GM19372 (cell line): ENCODE measurements at regions not wholly inside any gene's neighbourhood (a gene's known extent, or its start where the extent isn't known, plus 50 kb on each side); places are given as distances from the start of the nearest gene placed in this dataset.
"Not testable (repeated sequence)": the region's sequence is repeated elsewhere in the genome, so short reads cannot be mapped to it uniquely, and the experiment has no call there.

Source experiments
- ATAC-seq: cut with Tn5 transposase; IDR thresholded peaks from one replicate; pipeline ENCODE4 v1.9.1; 2021; ENCODE audit warnings: mild to moderate bottlenecking, low read depth, moderate library complexity; ENCODE audit not compliant: unreplicated experiment

DNA sequence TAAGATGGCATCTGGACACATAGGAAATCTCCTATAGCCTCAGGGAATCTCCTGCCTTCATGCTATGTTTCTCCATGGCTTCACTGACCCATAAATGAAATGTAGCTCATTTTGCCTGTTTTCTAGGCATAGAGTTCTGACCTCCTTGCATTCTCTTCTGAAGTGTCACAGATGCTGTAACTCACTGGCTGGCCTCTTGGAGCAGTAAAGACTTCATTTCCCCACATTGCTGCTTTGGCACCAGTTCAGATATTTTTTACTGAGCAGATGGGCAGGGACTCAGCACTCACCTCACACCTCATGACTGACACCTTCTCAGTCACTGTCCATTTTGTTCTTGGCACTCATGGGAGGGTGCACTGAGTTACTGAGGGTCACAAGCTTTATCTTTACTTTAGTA is 286.7 kb upstream of the TGFBR2 start:
- ATAC-seq, result peak; percentile 93

DNA sequence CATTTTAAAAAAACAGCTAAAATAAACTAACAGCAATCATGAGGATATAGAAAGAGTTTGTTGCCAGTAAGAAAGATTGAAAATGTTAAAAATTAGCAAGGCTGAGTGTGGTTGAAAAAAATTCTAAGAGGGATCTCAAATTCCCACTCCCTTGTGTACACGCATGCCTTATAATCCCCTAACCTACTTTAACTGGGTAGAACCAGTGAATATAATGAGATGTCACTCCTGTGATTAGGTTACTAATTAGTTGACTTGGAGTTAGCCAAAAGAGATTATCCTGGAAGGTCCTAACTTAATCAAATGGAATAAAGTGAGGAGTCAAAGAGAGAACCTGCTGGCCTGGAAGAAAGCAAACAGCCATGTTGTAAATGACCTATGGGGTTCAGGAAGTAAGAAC is 286.0 kb upstream of the TGFBR2 start:
- ATAC-seq, result no peak

DNA sequence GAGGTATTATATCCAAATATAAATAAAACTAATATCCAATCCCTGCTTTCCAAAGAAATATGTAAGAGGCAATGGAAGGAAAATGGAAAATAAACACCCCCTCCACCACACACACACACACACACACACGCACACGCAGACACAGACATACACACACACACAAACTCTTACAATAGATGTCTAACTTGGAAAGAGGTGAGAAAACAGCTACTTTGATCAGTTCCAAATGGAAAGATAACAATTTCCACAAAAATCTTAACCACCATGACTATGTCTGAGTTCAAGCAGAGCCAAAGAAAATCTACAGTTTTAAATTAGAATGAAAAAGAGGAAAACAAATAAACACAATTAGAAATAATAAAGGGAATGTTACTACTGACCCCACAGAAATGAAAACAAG is 285.3 kb upstream of the TGFBR2 start:
- no peak for ATAC-seq

DNA sequence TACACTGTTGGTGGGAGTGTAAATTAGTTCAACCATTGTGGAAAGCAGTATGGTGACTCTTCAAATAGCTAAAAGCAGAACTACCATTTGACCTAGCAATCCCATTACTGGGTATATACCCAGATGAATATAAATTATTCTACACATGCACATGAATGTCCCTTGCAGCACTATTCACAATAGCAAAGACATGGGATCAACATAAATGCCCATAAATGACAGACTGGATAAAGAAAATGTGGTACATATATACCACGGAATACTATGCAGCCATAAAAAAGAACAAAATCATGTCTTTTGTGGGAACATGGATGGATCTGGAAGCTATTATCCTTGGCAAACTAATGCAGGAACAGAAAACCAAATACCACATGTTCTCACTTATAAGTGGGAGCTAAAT is 282.8 kb upstream of the TGFBR2 start:
- not testable (repeated sequence) for ATAC-seq

DNA sequence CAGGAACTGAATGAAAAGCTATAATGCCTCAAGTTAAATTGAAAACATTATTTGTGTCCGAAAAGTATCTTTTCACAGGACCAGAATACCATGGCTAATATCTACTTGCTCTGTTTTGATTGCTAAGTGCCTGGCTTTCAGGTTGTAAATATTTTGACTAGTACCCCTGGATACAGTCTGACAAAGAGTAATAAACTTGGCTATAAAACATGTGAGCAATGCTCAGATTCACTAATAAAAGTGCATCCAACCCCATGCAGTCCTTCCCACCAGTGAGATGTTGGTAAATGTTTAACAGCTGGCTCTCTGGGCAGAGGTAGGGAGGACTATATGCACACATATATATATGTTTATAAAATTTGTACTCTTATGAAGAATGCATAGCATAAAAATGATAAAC is 281.8 kb upstream of the TGFBR2 start:
- ATAC-seq, result no peak

DNA sequence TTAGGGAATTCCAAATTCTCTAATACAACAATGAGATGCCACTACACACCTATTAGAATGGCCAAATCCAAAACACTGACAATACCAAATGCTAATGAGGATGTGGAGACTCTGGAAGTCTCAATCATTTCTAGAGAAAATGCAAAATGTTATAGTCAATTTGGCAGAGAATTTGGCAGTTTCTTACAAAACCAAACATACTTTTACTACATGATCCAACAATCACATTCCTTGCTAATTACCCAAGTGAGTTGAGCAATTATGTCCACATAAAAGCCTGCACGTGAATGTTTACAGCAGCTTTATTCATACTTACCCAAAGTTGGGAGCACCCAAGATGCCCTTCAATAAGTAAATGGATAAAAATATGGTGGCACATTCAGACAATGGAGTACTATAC is 278.4 kb upstream of the TGFBR2 start:
- not testable (repeated sequence) for ATAC-seq

DNA sequence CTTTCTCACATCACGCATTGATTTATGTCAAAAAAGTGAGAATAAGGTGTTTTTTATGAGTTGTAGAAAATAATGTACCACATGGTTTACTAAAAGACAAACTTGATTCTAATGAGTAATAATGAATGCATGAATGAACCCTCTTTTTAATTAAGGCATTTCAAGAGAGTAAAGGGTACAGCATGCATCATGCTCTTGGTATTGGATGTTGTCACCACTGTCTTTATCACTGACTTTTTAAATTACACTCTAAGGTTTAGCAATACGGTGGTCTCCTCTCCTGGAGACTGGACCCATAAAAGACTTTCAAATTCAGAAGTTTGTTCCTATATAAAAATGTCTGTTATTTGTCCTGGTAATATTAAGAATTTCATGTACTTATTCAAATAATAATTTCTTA is 277.5 kb upstream of the TGFBR2 start:
- not testable (repeated sequence) for ATAC-seq

DNA sequence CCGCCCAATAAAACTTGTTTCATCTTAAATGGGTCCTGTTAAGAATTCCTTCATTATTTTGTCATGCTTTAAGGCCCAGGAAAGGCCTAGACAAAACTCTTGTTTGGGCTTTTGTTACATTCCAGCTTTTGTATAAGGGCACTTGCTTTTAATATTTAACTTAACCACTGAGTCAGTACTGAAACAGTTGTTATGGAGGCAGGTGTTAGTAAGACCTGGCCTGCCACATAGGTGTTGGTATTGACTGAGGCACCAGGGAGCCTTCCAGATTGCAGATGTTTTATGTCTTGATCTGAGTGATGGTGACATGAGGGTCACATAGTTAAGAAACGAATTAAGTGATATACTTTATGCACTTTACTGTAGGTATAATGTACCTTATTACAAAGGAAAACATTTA is 274.9 kb upstream of the TGFBR2 start:
- ATAC-seq, result no peak

DNA sequence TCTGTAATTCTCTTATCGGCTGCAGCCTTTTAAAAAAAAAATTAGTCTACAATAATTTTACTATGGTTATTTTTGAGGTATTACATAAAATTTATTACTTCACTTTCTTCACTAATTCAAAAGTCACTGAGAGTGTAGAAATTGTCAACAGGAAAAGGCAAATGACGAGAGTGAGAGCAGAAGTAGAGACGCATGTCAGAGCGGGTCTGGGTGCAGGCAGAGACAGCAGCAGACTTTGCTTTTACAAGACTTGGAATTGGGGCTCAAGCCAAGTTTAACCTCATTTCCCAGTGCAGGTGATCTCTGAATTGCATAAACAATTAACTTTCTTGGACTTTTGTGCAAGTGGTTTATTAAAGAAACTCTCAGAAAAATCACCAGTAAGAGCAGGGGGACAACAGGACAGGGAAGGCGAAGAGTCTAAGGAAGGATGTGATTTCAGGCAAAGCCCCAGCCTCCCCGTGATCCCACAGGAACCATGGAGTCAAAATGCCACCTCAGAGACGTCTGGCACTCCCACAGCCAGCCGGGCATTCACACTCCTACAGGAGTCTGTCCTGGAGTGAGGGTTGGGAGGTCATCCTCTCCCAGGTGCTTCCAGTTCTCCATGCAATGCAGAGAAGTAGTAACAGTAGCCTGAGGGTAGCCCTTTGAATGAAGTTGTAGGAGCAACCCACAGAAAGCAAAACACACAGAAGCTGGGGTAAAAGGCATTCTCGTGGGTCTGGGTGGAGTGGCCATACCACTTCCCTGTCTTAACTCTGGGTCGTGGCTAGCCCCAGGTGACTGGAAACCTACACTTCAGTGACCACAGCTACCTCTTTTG is 274.0 kb upstream of the TGFBR2 start:
- ATAC-seq, result no peak

DNA sequence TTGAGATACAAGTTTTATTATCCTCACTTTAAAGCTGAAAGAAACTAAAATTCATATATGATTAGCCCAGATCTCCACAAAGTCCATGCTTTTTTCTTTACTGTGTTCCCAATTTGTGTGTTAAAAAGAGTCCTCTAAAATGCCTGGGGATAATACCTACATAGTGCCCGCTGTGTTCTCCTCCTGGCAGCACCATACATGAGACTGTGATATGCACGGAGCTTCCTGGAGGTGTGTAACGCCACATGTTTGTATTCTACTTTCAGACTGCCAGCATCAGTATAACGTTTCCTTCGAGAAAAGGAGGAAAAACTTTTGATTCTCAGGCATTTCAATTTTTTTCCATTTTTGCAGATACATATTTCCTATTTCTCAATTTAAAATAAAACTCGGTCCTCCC is 273.3 kb upstream of the TGFBR2 start:
- ATAC-seq, result no peak

DNA sequence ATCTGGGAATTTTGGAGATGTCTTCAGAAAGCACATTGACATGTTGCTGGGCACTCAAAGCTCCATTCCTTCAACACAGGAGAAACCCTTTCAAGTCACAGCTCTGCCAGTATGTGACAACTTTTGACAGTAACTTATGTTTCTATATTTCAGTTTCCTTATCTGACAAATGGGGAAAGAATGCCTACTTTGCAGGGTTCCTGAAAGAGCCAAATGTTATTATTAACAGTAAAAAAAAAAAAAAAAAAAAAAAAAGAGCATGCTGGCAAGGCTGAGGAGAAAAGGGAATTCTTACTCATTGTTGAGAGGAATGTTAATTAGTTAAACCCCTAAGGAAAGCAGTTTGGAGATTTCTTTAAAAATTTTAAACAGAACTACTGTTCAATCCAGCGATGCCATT is 272.5 kb upstream of the TGFBR2 start:
- ATAC-seq, result no peak

DNA sequence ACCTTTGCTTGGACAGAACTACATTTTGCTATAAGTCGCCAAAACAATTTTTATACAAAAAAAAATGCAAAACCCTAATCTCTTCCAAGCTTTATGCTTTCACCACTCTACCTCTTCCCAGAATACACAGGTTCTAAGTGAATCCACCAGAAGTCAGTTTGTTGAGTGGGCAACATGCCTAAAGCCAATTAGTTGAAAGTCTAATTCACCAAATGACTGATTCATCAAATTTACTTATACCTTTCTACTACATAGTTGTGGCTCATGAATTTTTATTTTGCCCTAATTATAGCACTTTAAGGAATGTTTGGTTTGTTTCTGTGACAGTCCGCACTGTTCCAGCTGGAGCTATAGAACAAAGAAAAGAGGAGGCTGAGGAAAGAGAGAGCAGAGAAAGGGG is 265.9 kb upstream of the TGFBR2 start:
- ATAC-seq, result no peak

DNA sequence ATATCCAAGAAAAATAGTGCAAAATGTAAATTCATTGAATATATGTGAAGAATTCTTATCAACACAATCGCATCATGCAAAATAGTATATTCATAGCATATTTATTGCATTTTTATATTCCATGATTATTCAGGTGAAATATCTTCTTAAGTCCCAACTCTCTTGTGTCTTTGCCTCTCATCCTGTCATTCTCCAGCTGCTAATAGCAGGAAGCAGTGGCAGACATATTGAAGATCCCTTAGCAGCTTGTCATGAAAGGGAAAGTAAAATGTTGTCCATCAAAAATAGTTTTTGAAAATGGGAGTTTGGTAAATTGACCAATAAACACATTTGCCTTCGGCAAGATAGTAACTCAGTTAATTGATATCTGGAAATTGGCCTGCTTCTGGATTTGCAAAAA is 265.3 kb upstream of the TGFBR2 start:
- no peak for ATAC-seq

DNA sequence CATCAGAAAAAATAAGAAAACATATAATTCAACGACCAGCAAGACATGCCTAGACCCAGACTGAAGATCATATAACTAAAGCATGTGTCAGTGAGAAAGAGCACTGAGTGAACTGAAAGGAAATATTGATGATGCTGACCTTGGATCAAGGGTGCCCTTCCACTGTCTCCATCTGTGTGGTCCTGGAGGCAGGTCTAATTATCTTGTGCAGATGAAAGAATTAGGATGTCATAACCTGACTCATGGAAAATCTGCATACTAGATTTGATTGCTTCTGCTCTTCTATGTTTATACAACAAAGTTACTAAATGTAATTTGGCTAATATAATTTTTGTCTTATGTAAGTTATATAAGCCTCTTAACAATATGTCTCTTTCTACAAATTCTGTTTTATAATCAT is 264.6 kb upstream of the TGFBR2 start:
- no peak for ATAC-seq

DNA sequence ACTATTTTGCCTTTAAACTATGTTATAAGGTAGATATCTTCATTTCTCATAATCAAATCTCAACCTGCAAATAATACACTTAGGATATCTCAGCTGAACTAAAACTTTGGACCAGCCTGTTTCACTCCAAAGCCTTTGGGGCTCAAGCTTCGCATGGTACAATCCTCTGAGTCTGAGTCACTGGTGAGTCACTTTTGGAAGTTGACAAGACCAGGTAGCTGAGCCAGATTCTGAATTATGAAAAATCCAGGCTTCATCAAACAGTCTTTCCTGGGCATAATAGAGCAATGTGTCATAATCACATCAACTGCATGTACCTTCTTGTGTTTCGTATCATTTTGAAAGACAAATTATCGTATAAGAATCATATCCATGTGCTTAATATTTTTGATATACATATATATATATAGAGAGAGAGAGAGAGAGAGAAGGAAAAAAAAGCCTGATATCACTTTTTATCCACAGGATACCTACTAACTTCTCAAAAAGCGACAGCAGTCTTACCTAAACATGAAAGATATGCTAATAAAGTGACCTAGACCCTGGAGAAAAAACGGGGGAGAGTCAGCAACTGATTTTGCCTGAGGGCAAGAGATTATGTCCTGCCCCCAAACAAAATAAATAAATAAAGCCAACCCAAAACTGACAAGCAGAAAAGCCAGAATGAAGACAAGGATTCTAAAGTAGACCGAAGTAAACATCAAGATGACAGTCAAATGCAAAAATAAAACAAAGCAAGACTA is 263.9 kb upstream of the TGFBR2 start:
- ATAC-seq, result no peak

DNA sequence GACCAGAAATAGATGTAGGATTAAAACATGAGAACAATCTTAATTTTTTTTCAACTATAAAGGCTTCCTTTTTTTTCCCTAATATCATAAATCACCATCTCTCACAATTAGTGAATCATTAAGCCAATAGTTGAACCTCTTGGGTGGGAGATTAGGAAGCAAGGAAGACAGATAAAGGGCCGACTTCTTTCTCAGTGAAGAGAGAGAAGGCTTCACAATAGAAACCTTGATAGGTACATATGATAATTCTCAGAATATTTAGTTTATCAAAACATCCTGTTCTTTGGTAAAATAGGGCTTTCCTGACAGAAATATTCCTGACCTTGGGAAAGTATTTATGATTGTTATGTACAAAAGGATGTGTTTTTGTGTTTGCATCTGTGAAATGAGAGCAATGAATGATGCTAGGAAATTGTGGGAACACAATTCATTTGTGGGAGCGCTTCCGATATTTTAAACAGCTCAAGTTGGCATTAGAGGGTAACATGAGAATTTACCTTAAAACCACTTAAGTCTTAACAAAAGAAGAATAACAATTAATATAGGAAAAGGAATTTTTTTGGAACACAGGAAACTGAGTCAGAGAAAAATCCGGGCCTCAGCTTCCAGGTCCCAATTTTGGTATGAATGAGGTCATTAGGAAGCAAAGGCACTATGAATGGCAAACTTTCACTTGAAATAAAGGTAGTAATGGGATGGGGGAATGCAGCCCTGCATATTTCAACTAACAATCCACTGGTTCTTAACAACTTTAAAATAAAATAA is 263.2 kb upstream of the TGFBR2 start:
- ATAC-seq, result no peak

DNA sequence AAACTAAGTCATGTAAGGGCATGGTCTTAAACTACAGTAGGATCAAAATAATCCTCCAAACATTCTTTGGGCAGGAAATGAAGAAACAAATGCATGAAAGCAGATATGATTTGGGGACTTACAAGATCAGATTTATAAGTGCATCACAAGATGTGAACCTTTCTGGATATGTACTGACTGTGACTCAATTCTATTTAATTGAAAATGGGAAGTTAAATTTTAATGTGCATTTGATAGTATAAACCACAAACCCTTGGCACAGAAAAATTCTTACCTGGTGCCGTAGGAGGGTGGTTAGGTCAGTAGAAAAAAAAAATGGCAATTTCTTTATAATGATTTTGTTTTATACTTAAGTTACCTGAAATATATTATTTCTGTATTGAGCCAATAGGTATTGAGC is 262.5 kb upstream of the TGFBR2 start:
- no peak for ATAC-seq

DNA sequence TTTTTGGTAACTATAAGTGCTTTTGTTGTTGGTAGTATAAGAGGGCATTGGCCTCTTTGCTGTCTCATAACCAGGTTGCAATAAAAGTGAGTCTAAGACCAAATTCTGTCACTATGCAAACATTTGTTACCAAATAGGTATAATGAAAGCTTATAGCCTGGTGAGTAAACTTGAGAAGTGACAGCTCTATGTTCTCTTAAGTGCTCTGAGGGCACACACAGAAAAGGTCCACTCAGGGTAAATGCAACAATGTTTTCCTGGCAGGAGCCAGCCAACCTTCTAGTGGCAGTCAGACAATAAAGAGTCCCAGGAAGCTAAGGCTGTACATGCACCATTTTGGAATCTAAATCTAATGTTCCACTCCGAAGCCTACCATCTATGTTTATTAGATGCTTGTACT is 262.1 kb upstream of the TGFBR2 start:
- ATAC-seq, result no peak

DNA sequence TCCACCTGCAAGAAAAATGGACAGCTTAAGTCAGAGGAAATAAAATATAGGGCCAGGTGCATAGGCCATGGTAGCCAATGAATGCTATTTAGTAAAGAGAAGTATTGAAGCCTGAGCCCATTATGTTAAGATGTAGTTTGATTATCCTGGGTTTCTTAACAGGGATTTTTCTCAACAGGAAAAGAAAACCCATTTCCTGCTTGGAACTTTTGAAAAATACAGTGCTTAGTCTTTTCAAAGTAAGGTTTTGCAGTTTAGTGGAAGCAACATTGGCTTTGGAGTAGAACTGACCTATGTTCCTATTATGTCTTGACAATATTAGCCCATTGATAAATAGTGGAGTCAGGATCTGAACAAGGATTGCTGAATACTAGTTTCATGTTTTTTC is 259.5 kb upstream of the TGFBR2 start:
- no peak for ATAC-seq

DNA sequence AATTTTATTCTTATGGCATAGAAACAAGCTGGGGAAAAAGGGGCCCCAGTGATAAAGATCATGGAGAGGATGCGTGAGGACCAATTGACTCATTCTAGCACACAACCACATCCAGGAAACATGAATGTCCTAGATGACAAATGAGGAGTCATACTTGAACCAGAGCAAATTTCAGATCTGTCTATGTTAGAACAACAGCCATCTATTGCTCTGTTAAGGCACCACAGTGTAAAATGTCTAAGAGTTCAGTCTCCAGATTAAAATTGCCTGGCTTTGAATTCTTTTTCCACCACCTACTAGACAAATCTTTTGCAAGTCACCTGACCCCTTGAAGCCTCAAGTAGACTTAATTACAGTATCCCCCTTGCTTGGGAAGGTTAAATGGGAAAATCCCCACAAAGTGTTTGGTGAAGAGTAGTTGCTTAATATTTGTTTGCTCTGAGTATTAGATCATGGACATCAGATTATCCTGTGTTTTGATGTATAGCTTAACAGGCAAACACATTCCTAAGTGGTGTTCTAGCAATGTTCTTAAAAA is 258.7 kb upstream of the TGFBR2 start:
- no peak for ATAC-seq

DNA sequence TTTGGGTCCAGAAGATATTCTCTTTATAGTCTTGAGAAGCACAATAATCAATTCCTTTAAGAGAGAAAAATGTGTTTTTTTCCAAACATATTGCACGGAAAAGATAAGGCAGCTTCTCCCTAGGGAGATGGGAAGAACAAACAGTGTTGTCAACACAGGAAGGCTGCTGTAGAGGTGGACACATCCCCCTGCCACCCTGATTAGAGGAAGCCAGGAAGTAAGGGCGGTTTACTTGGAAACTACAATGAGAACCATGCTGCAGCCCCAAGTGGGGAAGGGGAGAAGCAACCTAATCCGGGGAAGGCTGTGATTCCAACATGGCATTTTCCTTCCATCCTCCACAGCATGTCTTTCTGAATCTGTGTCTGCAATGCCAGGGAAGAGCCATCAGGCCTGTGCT is 256.9 kb upstream of the TGFBR2 start:
- ATAC-seq, result no peak
